Gastrocnemius medialis (tissue), 4 donors: ENCODE measurements at regions not wholly inside any gene's neighbourhood (a gene's known extent, or its start where the extent isn't known, plus 50 kb on each side); places are given as distances from the start of the nearest gene placed in this dataset.

Experiments used
- CTCF ChIP-seq, 5 experiments: fragments of 450-650 bp in 3 of 5; fragments of 200-600 bp in 2 of 5; sonication (generic) in 2 of 5; IDR thresholded peaks in 4 of 5; conservative IDR thresholded peaks in 1 of 5; 1 replicate in 4 of 5; 2 replicates in 1 of 5; pipeline ENCODE4 v1.5.1; 2016 to 2019; ENCODE audit warnings: antibody characterized with exemption in 5 of 5, mild to moderate bottlenecking in 3 of 5, moderate library complexity in 3 of 5
- POLR2A ChIP-seq, 2 donors: fragments of 450-650 bp; IDR thresholded peaks; one replicate each; pipeline ENCODE4 v1.6.1; 2017; ENCODE audit warnings: antibody characterized with exemption in 2 of 2, mild to moderate bottlenecking in 2 of 2, moderate library complexity in 2 of 2

- TF ChIP-seq CTCF (IDR thresholded peaks at IDR 0.05 in 4 of 5, conservative IDR thresholded peaks at IDR 0.05 in 1 of 5) (no peak), POLR2A (IDR thresholded peaks at IDR 0.05) (no peak)
Observed at GRCh38 chr14:61222388-61222787, 58.8 kb downstream of the TMEM30B start.
